Stomach (tissue), 4 donors: ENCODE measurements at regions not wholly inside any gene's neighbourhood (a gene's known extent, or its start where the extent isn't known, plus 50 kb on each side); places are given as distances from the start of the nearest gene placed in this dataset.

Source experiments
- CTCF ChIP-seq, 7 experiments: fragments of 450-650 bp in 4 of 7; fragments of 200-600 bp in 3 of 7; sonication (generic) in 3 of 7; IDR thresholded peaks; one replicate each; pipeline ENCODE4 v1.5.1; 2016 to 2019; ENCODE audit warnings: antibody characterized with exemption in 7 of 7, control low read depth in 2 of 7, mild to moderate bottlenecking in 1 of 7
- EP300 ChIP-seq: sonication (generic); formaldehyde crosslinking; IDR thresholded peaks from one replicate; pipeline ENCODE4 v1.6.1; 2017; ENCODE audit warnings: antibody characterized with exemption
- POLR2A ChIP-seq, 4 donors: fragments of 450-650 bp; IDR thresholded peaks; one replicate each; pipeline ENCODE4 v1.6.1; 2016; ENCODE audit warnings: antibody characterized with exemption in 4 of 4, control low read depth in 2 of 4, mild to moderate bottlenecking in 1 of 4, moderate library complexity in 1 of 4
- POLR2AphosphoS5 ChIP-seq, 3 donors: sonication (generic); formaldehyde crosslinking; IDR thresholded peaks; one replicate each; pipeline ENCODE4 v1.6.1; 2016; ENCODE audit warnings: antibody characterized with exemption in 3 of 3

- TF ChIP-seq CTCF (IDR thresholded peaks at IDR 0.05) = no peak
- TF ChIP-seq POLR2A (IDR thresholded peaks at IDR 0.05) = no peak
- no peak for TF ChIP-seq POLR2AphosphoS5 (IDR thresholded peaks at IDR 0.05)
- no peak for TF ChIP-seq EP300
Measured at GRCh38 chr18:73478191-73478590, 610.4 kb upstream of the NETO1 start.
